ENCODE measurements at regions not wholly inside any gene's neighbourhood (a gene's known extent, or its start where the extent isn't known, plus 50 kb on each side); places are given as distances from the start of the nearest gene placed in this dataset.
A peak's percentile ranks its signal among the peaks of the same experiment; 100 is the strongest.

GRCh38 chr14:65286443-65286842 is 126.1 kb upstream of the FUT8 start:
- DNase-seq, result no peak

GRCh38 chr14:65287264-65288131 is 125.0 kb upstream of the FUT8 start:
- DNase-seq, result no peak

- DNase-seq, result no peak
These were observed 121.7 kb upstream of the FUT8 start for GRCh38 chr14:65290830-65291229.

GRCh38 chr14:65291531-65291930 is 121.0 kb upstream of the FUT8 start:
- DNase-seq, result no peak

- no peak for DNase-seq
These were observed 117.7 kb upstream of the FUT8 start for GRCh38 chr14:65294816-65295215.

- DNase-seq, result no peak
These were observed 116.1 kb upstream of the FUT8 start for GRCh38 chr14:65296402-65296801.

- no peak for DNase-seq
These were observed 115.7 kb upstream of the FUT8 start for GRCh38 chr14:65296876-65297275.

- DNase-seq, result no peak
These were observed 114.8 kb upstream of the FUT8 start for GRCh38 chr14:65297744-65298143.

- DNase-seq, result no peak
These were observed 112.7 kb upstream of the FUT8 start for GRCh38 chr14:65299826-65300225.

- no peak for DNase-seq
These were observed 110.5 kb upstream of the FUT8 start for GRCh38 chr14:65301862-65302539.

GRCh38 chr14:65302571-65303189 is 109.8 kb upstream of the FUT8 start:
- peak; percentile 38 for DNase-seq

- DNase-seq, result no peak
These were observed 109.2 kb upstream of the FUT8 start for GRCh38 chr14:65303190-65303898.

- no peak for DNase-seq
These were observed 108.7 kb upstream of the FUT8 start for GRCh38 chr14:65303899-65304222.

- DNase-seq, result no peak
These were observed 108.3 kb upstream of the FUT8 start for GRCh38 chr14:65304239-65304638.

GRCh38 chr14:65304963-65305362 is 107.6 kb upstream of the FUT8 start:
- DNase-seq, result no peak

GRCh38 chr14:65308536-65308935 is 104.0 kb upstream of the FUT8 start:
- DNase-seq, result no peak

GRCh38 chr14:65310568-65310967 is 102.0 kb upstream of the FUT8 start:
- DNase-seq, result no peak

- no peak for DNase-seq
These were observed 99.7 kb upstream of the FUT8 start for GRCh38 chr14:65312859-65313258.

- no peak for DNase-seq
These were observed 93.7 kb upstream of the FUT8 start for GRCh38 chr14:65318636-65319506.

- no peak for DNase-seq
These were observed 91.7 kb upstream of the FUT8 start for GRCh38 chr14:65320661-65321308.

- DNase-seq, result no peak
These were observed 91.1 kb upstream of the FUT8 start for GRCh38 chr14:65321370-65321875.

- DNase-seq, result no peak
These were observed 83.0 kb upstream of the FUT8 start for GRCh38 chr14:65329481-65329880.

Measured in NCI-H2081 treated with DMSO at 0.1 percent for 48 hours (cell line).